Stomach (tissue), 4 donors: ENCODE measurements at regions not wholly inside any gene's neighbourhood (a gene's known extent, or its start where the extent isn't known, plus 50 kb on each side); places are given as distances from the start of the nearest gene placed in this dataset.

Experiments
- CTCF ChIP-seq, 7 experiments: fragments of 450-650 bp in 4 of 7; fragments of 200-600 bp in 3 of 7; sonication (generic) in 3 of 7; IDR thresholded peaks; one replicate each; pipeline ENCODE4 v1.5.1; 2016 to 2019; ENCODE audit warnings: antibody characterized with exemption in 7 of 7, control low read depth in 2 of 7, mild to moderate bottlenecking in 1 of 7
- EP300 ChIP-seq: sonication (generic); formaldehyde crosslinking; IDR thresholded peaks from one replicate; pipeline ENCODE4 v1.6.1; 2017; ENCODE audit warnings: antibody characterized with exemption
- POLR2A ChIP-seq, 4 donors: fragments of 450-650 bp; IDR thresholded peaks; one replicate each; pipeline ENCODE4 v1.6.1; 2016; ENCODE audit warnings: antibody characterized with exemption in 4 of 4, control low read depth in 2 of 4, mild to moderate bottlenecking in 1 of 4, moderate library complexity in 1 of 4
- POLR2AphosphoS5 ChIP-seq, 3 donors: sonication (generic); formaldehyde crosslinking; IDR thresholded peaks; one replicate each; pipeline ENCODE4 v1.6.1; 2016; ENCODE audit warnings: antibody characterized with exemption in 3 of 3

DNA sequence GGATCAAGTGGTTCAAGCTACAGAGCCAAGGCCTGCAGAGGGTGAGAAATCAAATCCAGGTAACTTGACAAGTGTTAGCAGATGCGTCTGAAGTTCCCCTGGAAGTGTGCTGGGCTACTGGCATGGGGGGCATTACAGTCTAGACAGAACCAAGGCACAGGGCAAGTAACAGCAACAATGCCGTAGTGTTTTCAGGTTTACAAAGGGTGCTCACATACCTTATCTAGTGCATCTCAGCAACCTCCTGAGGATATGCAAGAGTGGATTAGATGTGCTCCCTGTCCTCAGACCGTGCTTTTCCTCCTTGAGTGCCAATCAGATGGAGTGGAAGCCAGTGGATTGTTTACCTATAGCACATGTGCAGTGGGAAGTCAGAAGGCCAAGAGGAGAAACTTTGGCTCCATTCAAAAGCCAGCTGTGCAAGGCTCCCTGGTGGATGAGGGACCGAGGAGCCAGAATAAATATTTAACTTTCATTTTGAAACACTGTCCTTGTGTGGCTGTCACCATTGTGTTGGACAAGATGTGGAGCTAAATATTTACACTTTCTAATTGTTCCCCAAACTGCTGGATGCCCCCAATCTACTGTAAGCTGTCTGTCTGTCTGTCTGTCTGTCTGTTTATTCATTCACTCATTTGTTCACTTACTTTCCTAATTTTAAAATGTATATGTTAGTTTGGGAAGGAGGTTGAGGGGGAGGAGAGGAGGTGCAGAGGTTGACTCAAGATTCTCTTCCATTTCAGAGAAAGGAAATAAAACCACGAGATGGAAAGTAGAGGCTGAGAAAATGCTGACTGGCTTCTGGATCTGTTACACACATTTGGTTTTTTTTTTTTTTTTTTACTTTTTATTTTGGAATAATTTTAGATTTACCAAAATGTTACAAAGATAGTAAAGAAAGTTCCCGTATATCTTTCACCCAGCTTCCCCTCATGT lies 184.0 kb upstream of the PARP11 start:
- no peak for TF ChIP-seq CTCF (IDR thresholded peaks at IDR 0.05)
- TF ChIP-seq POLR2A (IDR thresholded peaks at IDR 0.05): no peak
- no peak for TF ChIP-seq EP300
- no peak for TF ChIP-seq POLR2AphosphoS5 (IDR thresholded peaks at IDR 0.05)
